ENCODE measurements at regions not wholly inside any gene's neighbourhood (a gene's known extent, or its start where the extent isn't known, plus 50 kb on each side); places are given as distances from the start of the nearest gene placed in this dataset.

DNA sequence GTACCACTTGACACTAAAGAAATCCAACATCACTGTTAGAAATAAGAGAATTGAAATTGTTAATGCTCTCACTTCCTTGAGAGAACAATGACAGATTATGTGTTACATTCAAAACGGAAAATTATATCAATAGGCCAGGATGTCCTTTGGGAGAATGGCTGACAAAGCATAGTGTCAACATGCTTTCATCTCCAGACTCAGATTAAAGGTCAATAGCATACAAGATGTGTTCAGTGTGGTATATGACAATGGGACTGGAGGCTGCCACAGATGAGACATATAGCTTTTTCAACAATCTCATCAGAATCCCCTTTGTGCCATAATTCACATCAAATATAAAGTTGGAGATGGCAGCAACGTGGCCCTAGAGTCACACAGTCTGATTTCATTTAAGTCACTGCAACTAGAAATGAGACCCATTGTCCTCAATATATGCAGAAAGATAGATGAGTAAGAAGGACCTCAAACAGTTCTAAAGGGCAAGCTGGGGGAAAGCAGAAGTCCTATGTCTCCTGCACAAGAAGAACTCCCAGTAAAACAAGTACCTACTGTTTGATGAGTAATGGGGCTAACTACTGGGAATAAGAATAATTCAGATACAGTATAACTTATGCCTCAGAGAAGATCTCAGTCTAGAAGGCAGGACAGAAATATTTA lies 327.9 kb downstream of the TTLL7 start:
- DNase-seq (ENCODE audit: low read depth) = no peak
- TF ChIP-seq, protein P1, sequence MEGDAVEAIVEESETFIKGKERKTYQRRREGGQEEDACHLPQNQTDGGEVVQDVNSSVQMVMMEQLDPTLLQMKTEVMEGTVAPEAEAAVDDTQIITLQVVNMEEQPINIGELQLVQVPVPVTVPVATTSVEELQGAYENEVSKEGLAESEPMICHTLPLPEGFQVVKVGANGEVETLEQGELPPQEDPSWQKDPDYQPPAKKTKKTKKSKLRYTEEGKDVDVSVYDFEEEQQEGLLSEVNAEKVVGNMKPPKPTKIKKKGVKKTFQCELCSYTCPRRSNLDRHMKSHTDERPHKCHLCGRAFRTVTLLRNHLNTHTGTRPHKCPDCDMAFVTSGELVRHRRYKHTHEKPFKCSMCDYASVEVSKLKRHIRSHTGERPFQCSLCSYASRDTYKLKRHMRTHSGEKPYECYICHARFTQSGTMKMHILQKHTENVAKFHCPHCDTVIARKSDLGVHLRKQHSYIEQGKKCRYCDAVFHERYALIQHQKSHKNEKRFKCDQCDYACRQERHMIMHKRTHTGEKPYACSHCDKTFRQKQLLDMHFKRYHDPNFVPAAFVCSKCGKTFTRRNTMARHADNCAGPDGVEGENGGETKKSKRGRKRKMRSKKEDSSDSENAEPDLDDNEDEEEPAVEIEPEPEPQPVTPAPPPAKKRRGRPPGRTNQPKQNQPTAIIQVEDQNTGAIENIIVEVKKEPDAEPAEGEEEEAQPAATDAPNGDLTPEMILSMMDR (conservative IDR thresholded peaks at IDR 0.05; ENCODE audit: low read depth, low read length) = no peak
- no peak overlapping the region for H3K4me3 ChIP-seq (ENCODE audit: low read depth, low read length)

DNA sequence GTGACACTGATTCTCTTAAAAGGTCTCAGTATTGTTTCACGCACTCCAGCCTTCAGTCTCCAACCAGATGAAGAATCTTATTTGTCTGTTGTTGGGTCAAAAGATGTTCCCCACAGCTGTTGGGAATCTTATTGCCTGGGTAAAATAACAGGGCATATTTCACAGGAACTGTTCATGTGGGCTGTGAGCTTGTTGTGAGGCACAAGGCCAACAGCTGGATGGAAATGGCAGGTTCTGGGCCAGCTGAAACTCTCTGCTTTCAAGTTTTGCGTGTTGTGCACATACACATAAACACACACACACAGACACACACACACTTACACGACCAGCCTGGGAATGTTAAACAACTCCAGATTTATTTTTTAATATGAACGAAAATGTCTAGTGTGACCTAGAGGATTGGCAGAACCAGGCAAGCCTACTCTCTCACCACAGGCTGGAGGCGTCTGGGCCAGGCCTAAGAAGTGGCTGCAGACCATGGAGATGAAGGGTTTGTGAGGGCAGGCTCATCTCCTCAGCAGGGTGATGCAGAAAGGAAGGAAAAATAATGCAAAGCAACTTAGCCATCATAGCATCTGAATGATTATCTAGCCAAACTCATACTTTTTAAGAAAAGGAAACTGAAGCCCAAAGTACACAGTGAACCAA lies 357.0 kb downstream of the TTLL7 start:
- TF ChIP-seq, protein P1 (conservative IDR thresholded peaks at IDR 0.05; ENCODE audit: low read depth, low read length) = no peak
- peak; percentile 2 for DNase-seq (ENCODE audit: low read depth)
- H3K4me3 ChIP-seq (ENCODE audit: low read depth, low read length) = no peak overlapping the region

DNA sequence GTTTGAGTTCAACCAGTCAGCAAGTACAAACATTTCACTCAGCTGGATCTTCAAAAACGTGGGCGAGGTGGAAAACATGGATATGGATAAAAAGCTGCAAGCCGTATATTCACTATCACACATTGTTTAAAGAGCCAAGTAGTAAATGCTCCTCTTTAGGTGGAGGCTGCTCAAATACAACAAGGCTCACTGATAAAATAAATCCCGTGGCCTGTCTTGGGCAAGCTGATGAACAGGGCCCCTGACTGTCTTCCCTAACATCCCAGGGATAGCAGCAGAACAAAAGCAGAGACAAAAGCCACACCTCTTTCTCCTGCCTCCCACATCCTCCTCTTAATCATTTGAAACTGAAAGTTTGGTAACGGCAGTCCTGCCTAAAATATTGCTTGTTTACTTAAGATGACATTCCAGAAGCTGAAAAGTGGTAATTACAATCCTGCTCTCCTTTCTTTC lies 357.7 kb downstream of the TTLL7 start:
- peak; percentile 8 for DNase-seq (ENCODE audit: low read depth)
- TF ChIP-seq, protein P1 (conservative IDR thresholded peaks at IDR 0.05; ENCODE audit: low read depth, low read length) = no peak
- H3K4me3 ChIP-seq (ENCODE audit: low read depth, low read length) = peak overlapping the region; percentile 15

DNA sequence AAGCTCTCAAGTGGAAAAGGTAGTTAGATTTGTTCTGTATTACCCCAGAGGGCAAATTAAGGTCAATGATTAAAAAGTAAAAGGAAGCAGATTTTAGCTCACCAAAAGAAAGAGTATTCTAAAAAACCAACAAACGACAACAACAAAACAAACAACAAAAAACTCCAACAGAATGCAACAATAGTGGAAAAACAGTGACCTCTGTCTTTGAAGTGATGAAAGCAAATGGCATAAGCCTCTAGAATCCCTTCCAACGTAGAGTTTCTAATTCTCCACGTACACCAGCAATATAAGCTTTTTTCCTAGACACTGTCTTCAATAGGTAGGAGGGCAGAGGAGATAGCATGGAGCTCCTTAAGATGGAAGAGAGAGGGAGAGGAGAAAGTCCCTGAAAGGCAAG lies 359.1 kb downstream of the TTLL7 start:
- TF ChIP-seq, protein P1 (conservative IDR thresholded peaks at IDR 0.05; ENCODE audit: low read depth, low read length) = no peak

DNA sequence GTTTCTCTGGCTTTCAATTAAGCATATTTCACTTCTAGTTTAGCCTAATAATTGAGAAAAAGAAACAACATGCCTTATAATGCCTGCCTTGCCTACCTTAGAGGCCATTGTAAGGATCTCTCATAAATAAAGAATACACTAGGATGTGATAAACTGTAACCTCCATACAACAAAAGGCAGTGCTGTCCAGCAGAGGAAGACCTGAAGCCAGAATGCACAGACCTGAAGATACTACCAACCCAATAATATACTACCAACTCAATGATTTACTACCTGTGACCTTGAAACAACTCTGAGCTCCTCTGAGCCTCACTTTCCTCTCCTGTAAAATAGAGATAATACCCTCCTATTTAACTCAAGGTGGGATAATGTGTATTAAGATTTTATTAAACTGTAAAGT lies 361.3 kb downstream of the TTLL7 start:
- no peak overlapping the region for H3K4me3 ChIP-seq (ENCODE audit: low read depth, low read length)
- TF ChIP-seq, protein P1 (conservative IDR thresholded peaks at IDR 0.05; ENCODE audit: low read depth, low read length) = no peak
- DNase-seq (ENCODE audit: low read depth) = no peak

More for the DNA sequence above, 359.1 kb downstream of the TTLL7 start:
- DNase-seq (ENCODE audit: low read depth) = no peak
- H3K4me3 ChIP-seq (ENCODE audit: low read depth, low read length) = no peak overlapping the region

DNA sequence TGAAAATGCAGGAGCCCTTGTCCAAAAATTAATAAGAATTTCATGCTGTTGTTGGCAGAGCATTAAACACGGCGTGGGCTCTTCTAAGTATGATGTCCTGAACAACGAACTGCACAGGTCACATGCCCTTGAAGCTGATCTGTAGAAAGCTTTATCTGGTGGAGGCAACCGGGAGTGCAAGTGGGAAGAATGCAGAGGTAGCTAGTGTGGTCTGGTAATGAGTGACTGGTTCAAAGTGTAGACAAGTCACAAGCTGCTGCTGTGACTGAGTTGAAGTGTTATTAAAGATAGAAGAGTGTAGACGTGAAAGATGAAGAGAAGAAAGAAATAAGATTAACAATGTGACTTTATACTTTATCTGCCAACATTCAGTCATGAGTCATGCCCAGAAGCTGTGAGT lies 361.9 kb downstream of the TTLL7 start:
- H3K4me3 ChIP-seq (ENCODE audit: low read depth, low read length) = no peak overlapping the region
- TF ChIP-seq, protein P1 (conservative IDR thresholded peaks at IDR 0.05; ENCODE audit: low read depth, low read length) = no peak
- DNase-seq (ENCODE audit: low read depth) = no peak

DNA sequence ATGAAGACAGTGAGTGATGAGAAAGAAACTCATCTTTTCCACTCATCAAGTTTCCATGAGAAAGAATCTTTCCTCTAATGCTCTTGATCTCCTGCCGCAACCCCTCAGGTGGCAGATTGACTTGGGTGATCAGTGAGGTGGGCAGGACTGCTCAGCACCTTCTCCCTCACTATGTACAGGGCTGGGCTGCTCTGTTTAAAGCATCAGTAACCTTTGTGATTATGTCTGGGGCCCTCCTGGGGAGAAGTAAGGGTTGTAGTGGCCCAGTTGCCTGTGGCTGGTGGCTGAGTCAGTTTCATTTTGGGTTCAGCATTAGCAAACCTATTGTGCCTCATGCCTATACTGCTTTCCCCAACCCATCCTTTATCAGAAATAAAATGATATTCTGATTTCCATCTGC lies 366.0 kb downstream of the TTLL7 start:
- DNase-seq (ENCODE audit: low read depth) = no peak
- H3K4me3 ChIP-seq (ENCODE audit: low read depth, low read length) = no peak overlapping the region
- TF ChIP-seq, protein P1 (conservative IDR thresholded peaks at IDR 0.05; ENCODE audit: low read depth, low read length) = no peak
